Ishikawa (cell line): ENCODE measurements at regions not wholly inside any gene's neighbourhood (a gene's known extent, or its start where the extent isn't known, plus 50 kb on each side); places are given as distances from the start of the nearest gene placed in this dataset.

ENCODE experiments used
- CREB1 ChIP-seq: IDR thresholded peaks from 2 replicates; pipeline ENCODE4 v1.6.1; 2012; ENCODE audit warnings: low read depth
- EP300 ChIP-seq: IDR thresholded peaks from 2 replicates; pipeline ENCODE4 v1.6.1; 2012; ENCODE audit warnings: borderline replicate concordance
- RAD21 ChIP-seq: IDR thresholded peaks from 2 replicates; pipeline ENCODE4 v1.6.1; 2012; ENCODE audit warnings: low read depth
- TAF1 ChIP-seq: IDR thresholded peaks from 2 replicates; pipeline ENCODE4 v1.6.1; 2012; ENCODE audit warnings: low read depth, mild to moderate bottlenecking
- TEAD4 ChIP-seq: IDR thresholded peaks from 2 replicates; pipeline ENCODE4 v1.6.1; 2012

GRCh38 chr2:117222809-117223208 lies 591.7 kb upstream of the DDX18 start:
- no peak for TF ChIP-seq RAD21
- TF ChIP-seq TAF1, result no peak
- no peak for TF ChIP-seq TEAD4
- TF ChIP-seq EP300, result no peak
- TF ChIP-seq CREB1, result no peak
